ENCODE measurements at regions not wholly inside any gene's neighbourhood (a gene's known extent, or its start where the extent isn't known, plus 50 kb on each side); places are given as distances from the start of the nearest gene placed in this dataset.
A peak's percentile ranks its signal among the peaks of the same experiment; 100 is the strongest.

GRCh38 chr2:60337142-60337497, 216.3 kb downstream of the BCL11A start:
- no peak overlapping the region for H3K27ac Mint-ChIP-seq (ENCODE audit: unreplicated experiment)
- H3K27me3 Mint-ChIP-seq (ENCODE audit: unreplicated experiment): no peaks in the 10 kb centered on the region
- TF ChIP-seq, protein P1, sequence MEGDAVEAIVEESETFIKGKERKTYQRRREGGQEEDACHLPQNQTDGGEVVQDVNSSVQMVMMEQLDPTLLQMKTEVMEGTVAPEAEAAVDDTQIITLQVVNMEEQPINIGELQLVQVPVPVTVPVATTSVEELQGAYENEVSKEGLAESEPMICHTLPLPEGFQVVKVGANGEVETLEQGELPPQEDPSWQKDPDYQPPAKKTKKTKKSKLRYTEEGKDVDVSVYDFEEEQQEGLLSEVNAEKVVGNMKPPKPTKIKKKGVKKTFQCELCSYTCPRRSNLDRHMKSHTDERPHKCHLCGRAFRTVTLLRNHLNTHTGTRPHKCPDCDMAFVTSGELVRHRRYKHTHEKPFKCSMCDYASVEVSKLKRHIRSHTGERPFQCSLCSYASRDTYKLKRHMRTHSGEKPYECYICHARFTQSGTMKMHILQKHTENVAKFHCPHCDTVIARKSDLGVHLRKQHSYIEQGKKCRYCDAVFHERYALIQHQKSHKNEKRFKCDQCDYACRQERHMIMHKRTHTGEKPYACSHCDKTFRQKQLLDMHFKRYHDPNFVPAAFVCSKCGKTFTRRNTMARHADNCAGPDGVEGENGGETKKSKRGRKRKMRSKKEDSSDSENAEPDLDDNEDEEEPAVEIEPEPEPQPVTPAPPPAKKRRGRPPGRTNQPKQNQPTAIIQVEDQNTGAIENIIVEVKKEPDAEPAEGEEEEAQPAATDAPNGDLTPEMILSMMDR (IDR thresholded peaks at IDR 0.05; ENCODE audit: unreplicated experiment): no peak
- peak; percentile 23 for DNase-seq (ENCODE audit: low spot score)
- no peaks in the 10 kb centered on the region for H3K9me3 Mint-ChIP-seq (ENCODE audit: unreplicated experiment)
- H3K36me3 Mint-ChIP-seq (ENCODE audit: low read depth, unreplicated experiment): no peaks in the 10 kb centered on the region
- H3K4me3 Mint-ChIP-seq (ENCODE audit: unreplicated experiment): no peak overlapping the region
- H3K4me1 Mint-ChIP-seq (ENCODE audit: unreplicated experiment): no peaks in the 10 kb centered on the region

DNA sequence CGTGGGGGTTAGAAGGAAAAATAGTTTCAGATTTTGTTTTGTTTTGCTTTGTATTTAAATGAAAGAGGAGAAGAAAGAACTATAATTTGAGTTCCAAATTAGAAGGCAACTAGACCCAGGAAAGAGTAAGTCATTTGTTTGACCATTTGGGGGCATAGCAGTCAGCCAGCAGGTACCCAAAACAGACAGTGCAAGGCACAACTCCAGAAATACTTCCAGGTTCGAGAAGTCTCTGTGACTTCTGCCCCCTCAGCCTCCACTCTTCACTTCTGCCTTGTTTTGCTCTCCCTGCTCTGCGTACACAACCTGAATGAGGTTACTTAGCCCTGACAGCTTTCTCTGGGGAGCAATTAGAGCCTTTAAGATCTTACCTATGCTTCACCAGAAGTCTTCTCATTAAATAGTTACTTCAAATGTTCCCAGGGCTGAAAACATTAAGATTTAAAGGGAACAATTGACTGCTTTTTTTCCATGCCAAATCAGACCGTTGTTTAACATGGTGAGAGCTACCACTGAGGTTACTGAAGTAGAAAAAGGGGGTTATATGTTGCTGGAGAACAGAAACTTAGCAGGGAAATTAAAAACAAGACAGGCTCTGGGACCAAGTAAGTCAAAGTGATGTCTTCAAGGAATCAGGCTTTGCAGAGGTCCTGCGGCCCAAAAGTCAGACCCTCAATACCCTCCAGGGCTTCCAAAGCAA, 216.9 kb downstream of the BCL11A start:
- DNase-seq (ENCODE audit: low spot score): no peak
- TF ChIP-seq, protein P1 (IDR thresholded peaks at IDR 0.05; ENCODE audit: unreplicated experiment): no peak
- Mint-ChIP-seq H3K4me3 (ENCODE audit: unreplicated experiment) (no peak overlapping the region), H3K4me1 (ENCODE audit: unreplicated experiment) (no peaks in the 10 kb centered on the region), H3K36me3 (ENCODE audit: low read depth, unreplicated experiment) (no peaks in the 10 kb centered on the region), H3K27ac (ENCODE audit: unreplicated experiment) (no peak overlapping the region), H3K27me3 (ENCODE audit: unreplicated experiment) (no peaks in the 10 kb centered on the region), H3K9me3 (ENCODE audit: unreplicated experiment) (no peaks in the 10 kb centered on the region)

DNA sequence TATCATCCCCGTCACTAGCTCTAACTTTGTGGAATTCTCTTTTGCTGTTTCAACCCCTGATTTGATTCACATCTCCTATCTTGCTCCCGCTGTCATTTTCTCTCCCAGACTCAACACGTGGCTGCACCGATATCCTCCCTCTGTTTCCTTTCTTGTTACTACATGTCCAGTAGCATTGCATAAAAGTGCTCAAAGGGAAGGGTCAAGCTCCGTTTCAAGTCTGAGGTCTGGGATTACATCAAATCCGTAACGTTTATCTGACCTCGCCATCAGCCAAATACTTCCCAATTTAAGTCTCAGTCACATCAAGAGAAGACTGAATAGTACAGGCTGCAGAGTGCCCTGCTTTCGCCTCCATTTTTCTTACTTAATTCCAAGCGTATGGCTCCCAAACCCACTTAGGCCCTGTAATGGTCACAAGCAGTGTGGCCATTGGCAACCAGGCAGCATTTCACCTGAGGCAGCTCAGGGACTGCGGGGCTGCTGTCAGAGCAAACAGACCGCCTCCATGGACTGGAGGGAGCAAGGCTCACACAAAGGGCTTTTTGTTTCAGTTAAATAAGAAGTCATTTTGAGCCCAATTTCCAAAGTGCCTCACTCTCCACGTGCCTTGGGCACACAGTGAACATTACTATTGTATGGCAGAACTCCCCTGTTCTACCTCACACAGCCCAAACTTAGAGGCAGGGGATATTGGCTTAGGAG, 217.8 kb downstream of the BCL11A start:
- Mint-ChIP-seq H3K9me3 (ENCODE audit: unreplicated experiment) (no peaks in the 10 kb centered on the region), H3K27me3 (ENCODE audit: unreplicated experiment) (no peaks in the 10 kb centered on the region), H3K4me3 (ENCODE audit: unreplicated experiment) (no peak overlapping the region), H3K4me1 (ENCODE audit: unreplicated experiment) (no peaks in the 10 kb centered on the region), H3K27ac (ENCODE audit: unreplicated experiment) (no peak overlapping the region), H3K36me3 (ENCODE audit: low read depth, unreplicated experiment) (no peaks in the 10 kb centered on the region)
- TF ChIP-seq, protein P1 (IDR thresholded peaks at IDR 0.05; ENCODE audit: unreplicated experiment): no peak
- DNase-seq (ENCODE audit: low spot score): no peak

GRCh38 chr2:60334610-60335009, 218.8 kb downstream of the BCL11A start:
- Mint-ChIP-seq H3K9me3 (ENCODE audit: unreplicated experiment) (no peaks in the 10 kb centered on the region), H3K4me3 (ENCODE audit: unreplicated experiment) (no peak overlapping the region), H3K4me1 (ENCODE audit: unreplicated experiment) (no peaks in the 10 kb centered on the region), H3K36me3 (ENCODE audit: low read depth, unreplicated experiment) (no peaks in the 10 kb centered on the region), H3K27me3 (ENCODE audit: unreplicated experiment) (no peaks in the 10 kb centered on the region), H3K27ac (ENCODE audit: unreplicated experiment) (no peak overlapping the region)
- no peak for DNase-seq (ENCODE audit: low spot score)
- TF ChIP-seq, protein P1 (IDR thresholded peaks at IDR 0.05; ENCODE audit: unreplicated experiment): no peak

GRCh38 chr2:60333264-60333663, 220.2 kb downstream of the BCL11A start:
- DNase-seq (ENCODE audit: low spot score): no peak
- Mint-ChIP-seq H3K27me3 (ENCODE audit: unreplicated experiment) (no peaks in the 10 kb centered on the region), H3K36me3 (ENCODE audit: low read depth, unreplicated experiment) (no peaks in the 10 kb centered on the region), H3K27ac (ENCODE audit: unreplicated experiment) (no peak overlapping the region), H3K4me3 (ENCODE audit: unreplicated experiment) (no peak overlapping the region), H3K4me1 (ENCODE audit: unreplicated experiment) (no peaks in the 10 kb centered on the region), H3K9me3 (ENCODE audit: unreplicated experiment) (no peaks in the 10 kb centered on the region)
- TF ChIP-seq, protein P1 (IDR thresholded peaks at IDR 0.05; ENCODE audit: unreplicated experiment): no peak
